GM21723 (cell line): ENCODE measurements at regions not wholly inside any gene's neighbourhood (a gene's known extent, or its start where the extent isn't known, plus 50 kb on each side); places are given as distances from the start of the nearest gene placed in this dataset.
"Not testable (repeated sequence)": the region's sequence is repeated elsewhere in the genome, so short reads cannot be mapped to it uniquely, and the experiment has no call there.

Experiments used
- ATAC-seq: cut with Tn5 transposase; IDR thresholded peaks from one replicate; pipeline ENCODE4 v1.9.1; 2021; ENCODE audit warnings: mild to moderate bottlenecking, moderate library complexity; ENCODE audit not compliant: unreplicated experiment

DNA sequence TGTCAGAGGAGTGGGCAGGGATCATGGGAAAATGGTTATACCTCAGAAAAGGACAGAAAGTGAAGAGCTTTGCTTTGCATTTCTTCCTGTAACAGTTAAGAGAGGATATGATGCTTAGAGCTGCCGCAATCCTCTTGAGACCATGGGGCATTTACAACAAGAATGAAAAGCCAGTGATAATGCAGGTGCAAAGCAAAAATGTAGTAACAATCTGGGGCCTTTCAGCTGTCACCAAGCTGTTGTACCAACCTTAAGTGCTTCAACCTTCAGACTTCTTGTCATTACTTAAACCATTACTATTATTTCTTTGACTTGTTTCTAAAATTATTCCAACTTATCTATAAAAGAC lies 1337.6 kb downstream of the RPIA start:
- not testable (repeated sequence) for ATAC-seq

DNA sequence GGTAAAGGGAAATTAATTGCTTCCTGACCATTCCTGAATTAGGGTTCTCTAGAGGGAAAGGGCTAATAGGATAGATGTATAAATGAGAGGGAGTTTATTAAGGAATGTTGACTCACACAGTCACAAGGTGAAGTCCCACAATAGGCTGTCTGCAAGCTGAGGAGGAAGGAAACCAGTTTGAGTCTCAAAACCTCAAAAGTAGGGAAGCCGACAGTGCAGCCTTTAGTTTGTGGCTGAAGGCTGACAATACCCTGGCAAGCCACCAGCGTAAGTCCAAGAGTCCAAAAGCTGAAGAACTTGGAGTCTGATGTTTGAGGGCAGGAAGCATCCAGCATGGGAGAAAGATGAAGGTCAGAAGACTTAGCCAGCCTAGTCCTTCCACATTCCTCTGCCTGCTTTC lies 1340.8 kb downstream of the RPIA start:
- ATAC-seq = not testable (repeated sequence)

DNA sequence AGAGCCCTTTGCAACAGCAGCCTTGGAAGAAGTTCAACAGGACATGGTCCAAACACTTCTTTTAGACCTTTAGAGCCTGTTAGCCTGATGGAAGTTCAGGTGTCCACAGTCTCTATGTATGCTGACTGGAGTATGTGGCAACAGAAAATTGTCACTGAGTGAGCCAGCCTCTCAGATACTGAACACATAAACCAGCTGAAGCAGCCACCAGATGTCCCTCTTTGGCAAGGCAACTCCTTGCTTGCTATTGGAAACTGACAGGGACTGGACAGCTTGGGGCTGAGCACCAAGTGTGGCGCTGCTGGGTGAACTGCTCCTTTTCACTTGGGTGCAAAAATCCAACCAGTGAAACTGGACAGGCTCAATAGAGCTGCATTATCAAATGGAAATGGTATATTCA lies 1344.9 kb downstream of the RPIA start:
- not testable (repeated sequence) for ATAC-seq

DNA sequence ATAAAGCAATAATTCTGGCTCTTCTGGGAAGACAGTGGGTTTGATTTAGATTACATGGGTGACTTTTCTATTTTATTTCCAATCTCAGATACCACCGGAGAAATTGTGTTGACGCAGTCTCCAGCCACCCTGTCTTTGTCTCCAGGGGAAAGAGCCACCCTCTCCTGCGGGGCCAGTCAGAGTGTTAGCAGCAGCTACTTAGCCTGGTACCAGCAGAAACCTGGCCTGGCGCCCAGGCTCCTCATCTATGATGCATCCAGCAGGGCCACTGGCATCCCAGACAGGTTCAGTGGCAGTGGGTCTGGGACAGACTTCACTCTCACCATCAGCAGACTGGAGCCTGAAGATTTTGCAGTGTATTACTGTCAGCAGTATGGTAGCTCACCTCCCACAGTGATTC lies 1347.6 kb downstream of the RPIA start:
- ATAC-seq = not testable (repeated sequence)

DNA sequence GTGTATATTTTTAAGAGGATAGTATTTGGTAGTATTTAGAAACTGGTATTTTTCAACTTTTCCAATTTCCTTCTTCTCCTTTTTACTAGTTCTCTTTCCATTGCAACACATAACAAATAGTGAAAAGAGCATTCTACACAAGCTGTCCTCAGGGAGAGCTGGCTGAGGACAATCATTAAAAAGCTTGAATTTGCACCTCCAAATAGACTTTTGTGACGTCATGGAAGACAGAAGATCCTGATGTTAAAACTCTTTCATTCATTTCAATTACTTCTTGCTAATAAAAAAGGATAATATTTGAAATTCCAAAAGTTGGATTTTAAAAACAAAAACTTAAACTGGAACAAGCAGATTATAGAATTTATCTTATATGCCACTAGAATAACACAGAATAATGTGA lies 1356.3 kb downstream of the RPIA start:
- ATAC-seq = not testable (repeated sequence)

DNA sequence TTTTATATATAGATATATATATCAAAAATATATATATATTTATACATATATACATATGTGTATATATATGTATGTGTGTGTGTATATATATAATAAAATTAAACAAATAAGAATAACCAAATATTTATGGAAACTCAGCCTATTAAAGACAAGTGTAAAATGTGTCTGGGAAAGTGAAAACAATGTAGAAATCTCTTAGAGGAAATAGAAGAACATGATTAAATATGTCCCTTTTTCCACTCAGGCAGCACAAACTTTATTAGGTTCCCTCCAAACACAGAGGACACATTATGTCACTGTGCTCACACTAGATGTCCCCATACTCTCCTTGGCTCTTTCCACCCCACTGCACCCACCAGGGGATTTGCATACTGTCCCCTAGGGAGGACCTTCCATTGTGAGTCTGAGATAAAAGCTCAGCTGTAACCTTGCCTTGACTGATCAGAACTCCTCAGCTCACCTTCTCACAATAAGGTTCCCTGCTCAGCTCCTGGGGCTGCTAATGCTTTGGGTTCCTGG lies 1360.7 kb downstream of the RPIA start:
- not testable (repeated sequence) for ATAC-seq

DNA sequence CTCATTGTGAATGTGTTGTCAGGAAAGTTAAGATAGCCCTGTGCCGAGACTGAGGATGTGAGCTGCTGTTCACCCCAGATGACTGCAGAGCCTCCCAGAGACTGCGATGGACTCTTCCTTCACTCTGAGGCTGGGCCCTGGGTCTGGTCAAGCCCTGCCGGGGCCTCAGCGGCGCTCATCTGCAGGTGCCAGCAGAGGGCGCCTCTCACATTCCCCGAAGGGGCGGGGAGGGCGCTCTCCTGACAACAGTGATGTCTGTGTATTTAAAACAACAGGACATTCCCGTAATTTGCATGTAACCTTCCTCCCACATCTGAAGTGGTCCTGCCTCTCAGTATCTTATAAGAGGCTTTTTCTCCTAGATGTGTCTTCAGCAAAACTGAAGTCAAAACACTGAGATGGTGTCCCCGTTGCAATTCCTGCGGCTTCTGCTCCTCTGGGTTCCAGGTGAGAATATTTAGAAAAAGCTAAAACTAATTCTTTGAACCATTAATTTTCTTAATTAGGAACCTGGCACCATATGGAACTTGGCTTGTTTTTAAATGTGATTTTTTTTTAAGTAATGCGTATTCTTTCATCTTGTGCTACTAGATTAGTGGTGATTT lies 1377.9 kb downstream of the RPIA start:
- ATAC-seq = peak; percentile 76

DNA sequence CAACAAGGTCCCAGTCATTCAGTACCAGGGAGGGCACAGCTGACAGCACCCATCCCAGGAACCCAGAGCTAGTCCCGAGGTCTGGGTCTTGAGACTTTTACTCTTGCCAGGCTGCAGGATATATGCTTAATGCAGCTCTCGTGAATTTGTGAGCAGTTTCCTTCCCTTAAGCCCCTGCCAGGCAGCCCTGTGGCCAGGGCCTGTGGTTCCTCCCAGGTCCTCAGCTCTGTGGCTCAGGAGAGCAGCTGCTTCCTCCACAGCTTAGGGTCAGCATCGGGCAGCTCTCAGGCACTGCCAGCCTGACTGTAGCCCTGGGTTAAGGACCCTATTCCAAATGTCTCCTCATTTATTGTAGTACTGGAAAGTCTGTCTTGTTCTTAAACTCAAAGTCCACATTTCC lies 1384.8 kb downstream of the RPIA start:
- ATAC-seq = no peak

DNA sequence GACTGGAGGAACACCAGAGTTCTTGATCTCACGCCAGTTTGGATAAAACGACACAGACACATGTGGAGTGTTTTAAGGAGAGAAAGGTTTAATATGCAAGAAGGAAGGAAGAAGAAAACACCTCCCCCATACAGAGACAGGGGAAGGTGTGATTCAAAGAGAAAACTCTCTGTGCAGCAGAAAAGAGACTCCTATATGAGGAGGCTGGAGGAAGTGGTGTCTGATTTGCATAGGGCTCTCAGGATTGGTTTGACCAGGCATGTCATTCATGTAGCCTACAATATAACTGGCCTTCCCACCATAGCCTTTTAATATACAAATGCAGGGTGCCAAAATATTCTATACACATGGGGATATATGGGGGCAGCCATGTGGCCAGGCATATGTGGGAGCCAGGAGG lies 1386.5 kb downstream of the RPIA start:
- ATAC-seq = no peak

DNA sequence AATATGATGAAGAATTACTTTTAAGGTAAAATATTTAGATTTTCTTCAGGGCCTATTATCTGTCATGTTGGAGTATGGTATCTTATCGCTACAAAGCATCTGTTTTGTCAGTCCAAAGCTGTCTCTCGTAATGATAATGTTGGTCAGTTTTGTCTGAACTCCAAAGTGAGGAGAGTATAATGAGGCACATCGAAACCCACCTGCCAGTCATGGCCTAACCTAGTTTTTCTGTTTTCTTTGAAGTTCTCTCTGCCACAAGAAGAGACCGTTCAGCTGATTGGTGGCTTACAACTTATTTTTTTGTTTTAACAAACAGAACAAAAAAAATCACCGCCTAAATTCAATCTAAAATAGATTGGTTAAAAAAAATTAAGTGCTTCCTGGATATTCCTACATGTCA lies 1387.9 kb downstream of the RPIA start:
- ATAC-seq = no peak

DNA sequence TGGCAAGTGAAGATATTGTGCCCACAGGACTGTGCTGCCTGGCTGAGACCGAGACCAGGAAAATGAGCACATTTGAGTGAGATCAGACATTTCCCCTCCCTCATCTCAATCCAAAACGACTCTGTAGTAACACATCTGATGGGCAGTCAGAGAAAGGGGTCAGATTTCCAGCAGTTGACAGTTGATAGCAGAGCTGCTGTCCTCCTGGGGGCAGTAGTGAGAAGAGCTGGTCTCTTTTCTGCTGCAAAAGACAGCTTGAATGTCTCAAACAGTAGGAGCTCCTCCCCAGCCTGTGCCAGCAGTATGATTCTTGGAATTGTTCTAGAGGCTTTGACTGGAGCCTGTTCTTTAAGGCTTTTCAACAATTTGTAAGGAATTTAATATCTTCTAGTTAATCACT lies 1396.3 kb downstream of the RPIA start:
- not testable (repeated sequence) for ATAC-seq

DNA sequence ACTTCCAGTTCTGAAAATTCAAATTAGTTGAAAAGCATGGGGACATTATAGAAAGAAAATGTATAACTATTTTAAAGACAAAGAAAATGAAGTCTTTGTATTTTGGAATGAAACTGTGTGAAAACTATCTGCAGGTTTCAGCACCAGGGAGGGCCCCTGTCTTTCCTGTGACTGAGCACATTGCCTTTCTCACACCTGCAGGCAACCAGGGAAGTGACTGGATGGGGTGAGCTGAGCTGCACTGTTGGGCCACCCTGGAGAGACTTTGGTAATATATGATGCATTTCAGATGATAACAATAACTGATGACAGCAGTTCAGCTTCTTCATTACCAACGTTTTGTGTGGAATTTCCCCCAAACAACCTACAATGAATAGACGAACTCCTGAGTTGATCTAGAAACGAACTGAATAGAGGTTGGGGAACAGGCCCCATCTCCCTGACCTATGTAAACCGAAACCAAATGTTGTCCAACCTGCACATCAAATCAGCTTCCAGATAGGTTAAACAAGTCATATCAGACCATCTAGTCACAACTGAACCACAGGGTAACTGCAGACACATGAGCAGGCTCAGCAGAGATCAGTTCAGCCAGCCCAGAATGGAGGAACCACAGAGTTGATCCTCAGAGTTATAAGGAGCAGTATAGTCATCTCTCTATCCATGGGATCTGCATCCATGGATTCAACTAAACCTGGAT lies 1402.2 kb downstream of the RPIA start:
- ATAC-seq = not testable (repeated sequence)

DNA sequence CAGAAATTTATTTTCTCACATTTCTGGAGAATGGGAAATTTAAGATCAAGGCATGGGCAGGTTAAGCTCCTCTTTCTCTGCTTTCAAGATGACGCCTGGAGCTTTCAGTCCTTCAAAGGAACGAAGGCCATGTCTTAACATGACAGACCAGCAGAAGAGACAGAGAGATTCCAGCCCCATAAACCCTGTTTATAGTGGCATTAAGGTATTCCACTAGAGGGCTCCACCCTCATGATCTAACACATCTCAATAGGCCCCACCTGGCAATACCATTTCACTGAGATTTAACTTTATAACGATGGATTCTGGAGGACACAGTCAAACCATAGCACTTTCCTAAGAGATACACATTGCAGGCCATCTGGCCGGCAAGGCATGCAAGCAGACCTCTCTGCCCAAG lies 1406.1 kb downstream of the RPIA start:
- not testable (repeated sequence) for ATAC-seq

DNA sequence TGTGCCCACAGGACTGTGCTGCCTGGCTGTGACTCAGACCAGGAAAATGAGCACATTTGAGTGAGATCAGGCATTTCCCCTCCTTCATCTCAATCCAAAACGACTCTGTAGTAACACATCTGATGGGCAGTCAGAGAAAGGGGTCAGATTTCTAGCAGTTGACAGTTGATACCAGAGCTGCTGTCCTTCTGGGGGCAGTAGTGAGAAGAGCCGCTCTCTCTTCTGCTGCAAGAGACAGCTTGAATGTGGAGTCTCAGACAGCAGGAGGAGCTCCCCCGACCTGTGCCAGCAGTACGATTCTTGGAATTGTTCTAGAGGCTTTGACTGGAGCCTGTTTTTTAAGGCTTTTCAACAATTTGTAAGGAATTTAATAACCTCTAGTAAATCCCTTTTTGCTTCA lies 1413.7 kb downstream of the RPIA start:
- not testable (repeated sequence) for ATAC-seq

DNA sequence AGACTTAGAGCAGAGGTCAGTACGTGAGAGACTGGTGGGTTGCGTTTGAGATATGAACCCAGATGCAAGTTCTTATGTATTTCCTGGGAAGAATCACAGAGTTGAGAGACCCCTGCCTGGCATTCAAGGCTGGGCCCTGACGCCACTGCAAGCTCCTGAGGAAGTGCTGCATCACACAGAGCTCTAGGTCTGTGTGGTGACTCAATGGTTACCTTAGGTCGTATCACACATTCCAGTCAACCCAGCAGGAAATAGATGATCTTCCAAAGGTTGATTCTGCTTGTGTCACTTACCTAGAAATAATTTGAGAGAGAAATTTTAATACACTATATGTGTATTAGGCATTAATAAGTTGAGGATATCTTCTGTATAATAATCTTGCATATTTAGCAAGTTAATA lies 1431.9 kb downstream of the RPIA start:
- ATAC-seq = not testable (repeated sequence)

DNA sequence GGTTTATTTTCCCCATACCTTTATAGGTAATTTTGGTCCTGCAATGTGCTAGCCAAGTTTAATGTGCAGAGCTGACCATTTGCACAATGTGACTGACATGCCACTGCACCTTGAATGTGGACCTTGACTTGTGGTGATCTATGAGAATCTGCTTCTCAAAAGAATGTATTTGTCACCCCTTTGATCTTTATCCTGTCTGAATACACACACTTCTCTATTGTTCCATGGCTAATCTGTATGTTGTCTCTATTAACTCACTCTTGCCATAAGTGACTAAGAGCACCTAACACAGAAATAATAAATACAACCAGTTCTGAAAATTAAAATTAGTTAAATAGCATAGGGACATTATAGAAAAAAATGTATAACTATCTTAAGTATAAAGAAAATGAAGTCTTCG lies 1447.6 kb downstream of the RPIA start:
- not testable (repeated sequence) for ATAC-seq

DNA sequence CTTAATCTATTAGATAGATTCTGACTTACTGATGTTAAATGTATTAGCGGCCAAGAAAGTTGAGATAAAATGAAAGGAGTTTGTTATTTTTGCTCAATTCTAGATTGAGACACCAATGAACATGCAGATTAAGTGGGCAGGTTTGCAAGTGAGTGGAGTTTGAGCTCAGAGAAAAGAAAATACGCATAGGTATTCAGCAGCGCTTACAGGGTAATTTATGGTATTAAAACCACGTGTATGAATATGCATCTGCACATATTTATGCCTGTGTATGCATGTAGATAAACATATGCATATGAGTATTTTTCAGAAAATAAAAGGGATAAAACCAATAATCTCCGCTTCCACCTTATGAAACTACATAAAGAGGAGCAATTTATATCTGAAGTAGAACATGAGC lies 1450.1 kb downstream of the RPIA start:
- not testable (repeated sequence) for ATAC-seq

DNA sequence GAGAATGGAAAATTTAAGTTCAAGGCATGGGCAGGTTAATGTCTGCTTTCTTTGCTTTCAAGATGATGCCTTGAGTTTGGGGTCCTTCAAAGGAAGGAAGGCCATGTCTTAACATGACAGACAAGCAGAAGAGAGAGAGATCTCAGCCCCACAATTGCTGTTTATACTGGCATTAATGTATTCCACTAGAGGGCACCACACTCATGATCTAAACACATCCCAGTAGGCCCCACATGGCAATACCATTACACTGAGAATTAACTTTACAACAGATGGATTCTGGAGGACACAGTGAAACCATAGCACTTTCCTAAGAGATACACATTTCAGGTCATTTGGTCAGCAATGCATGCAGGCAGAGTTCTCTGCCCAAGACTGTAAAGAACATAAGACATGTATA lies 1460.3 kb downstream of the RPIA start:
- not testable (repeated sequence) for ATAC-seq

DNA sequence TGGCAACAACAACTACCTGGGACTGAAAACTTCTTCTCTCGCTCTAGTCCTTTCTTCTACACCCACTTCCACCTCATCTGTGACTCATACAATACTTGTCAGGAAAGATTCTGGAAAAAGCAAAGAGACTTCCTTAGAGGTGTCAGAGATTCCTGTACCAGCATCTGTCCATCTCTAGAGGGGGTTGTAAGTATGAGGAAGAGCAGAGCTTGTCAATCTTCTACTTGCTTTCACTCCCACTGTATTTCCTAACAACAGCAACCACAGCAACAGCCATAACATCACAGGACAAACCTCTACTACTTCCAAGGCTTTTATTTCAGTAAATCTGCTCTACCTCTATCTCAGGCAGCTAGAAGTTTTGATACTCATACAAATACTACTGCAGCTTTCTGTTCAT lies 1479.5 kb downstream of the RPIA start:
- ATAC-seq = not testable (repeated sequence)

DNA sequence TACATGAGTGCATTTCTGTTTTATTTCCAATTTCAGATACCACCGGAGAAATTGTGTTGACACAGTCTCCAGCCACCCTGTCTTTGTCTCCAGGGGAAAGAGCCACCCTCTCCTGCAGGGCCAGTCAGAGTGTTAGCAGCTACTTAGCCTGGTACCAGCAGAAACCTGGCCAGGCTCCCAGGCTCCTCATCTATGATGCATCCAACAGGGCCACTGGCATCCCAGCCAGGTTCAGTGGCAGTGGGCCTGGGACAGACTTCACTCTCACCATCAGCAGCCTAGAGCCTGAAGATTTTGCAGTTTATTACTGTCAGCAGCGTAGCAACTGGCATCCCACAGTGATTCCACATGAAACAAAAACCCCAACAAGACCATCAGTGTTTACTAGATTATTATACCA lies 1481.6 kb downstream of the RPIA start:
- ATAC-seq = not testable (repeated sequence)

DNA sequence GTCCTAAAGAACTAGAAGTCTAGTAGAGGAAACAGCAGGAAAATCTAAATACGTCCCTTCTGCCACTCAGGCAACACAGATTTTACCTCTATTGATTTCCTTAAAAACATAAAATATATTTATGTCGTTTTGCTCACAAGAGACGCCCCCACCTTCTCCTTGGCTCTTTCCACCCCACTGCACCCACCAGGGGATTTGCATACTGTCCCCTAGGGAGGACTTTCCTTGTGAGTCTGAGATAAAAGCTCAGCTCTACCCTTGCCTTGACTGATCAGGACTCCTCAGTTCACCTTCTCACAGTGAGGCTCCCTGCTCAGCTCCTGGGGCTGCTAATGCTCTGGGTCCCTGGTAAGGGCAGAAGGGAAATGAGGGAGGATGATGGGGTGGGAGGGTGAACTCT lies 1488.1 kb downstream of the RPIA start:
- ATAC-seq = not testable (repeated sequence)

DNA sequence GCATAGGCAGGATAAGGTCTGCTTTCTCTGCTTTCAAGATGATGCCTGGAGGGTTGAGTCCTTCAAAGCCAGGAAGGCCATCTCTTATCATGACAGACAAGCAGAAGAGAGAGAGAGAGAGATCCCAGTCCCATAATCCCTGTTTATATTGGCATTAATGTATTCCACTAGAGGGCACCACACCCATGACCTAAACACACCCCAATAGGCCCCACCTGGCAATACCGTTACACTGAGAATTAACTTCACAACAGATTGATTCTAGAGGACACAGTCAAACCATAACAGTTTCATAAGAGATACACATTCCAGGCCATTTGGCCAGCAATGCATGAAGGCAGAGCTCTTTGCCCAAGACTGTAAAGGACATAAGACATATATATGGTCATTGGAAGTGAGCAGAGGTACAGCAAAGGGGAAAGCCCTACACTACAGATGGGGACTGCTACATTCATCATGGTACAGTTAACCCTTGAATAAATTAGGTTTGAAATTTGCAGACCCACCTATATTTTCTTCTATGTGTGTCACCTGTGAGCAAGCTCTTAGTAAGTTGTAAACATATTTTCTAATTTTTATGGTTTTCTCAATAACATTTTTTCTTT lies 1516.1 kb downstream of the RPIA start:
- no peak for ATAC-seq
